ENCODE measurements at regions not wholly inside any gene's neighbourhood (a gene's known extent, or its start where the extent isn't known, plus 50 kb on each side); places are given as distances from the start of the nearest gene placed in this dataset.

- WGBS, 5 donors, result 38 to 67% (median 52%) methylated on average over 1 of the region's 1 CpG
- intact Hi-C loops (cut with DNase I; ENCODE audit: low total_unique reads), result no loop called here
- TF ChIP-seq POLR2A (IDR thresholded peaks at IDR 0.05) (no peak), POLR2AphosphoS5 (IDR thresholded peaks at IDR 0.05) (no peak), CTCF (IDR thresholded peaks at IDR 0.05 in 8 of 11, conservative IDR thresholded peaks at IDR 0.05 in 3 of 11) (no peak)
- no peak overlapping the region for H3K4me3 ChIP-seq
- H3K36me3 ChIP-seq, result no peaks in the 10 kb centered on the region
- H3K27me3 ChIP-seq (replicated peaks in 1 of 7), result no peaks in the 10 kb centered on the region
- H3K9me3 ChIP-seq, result peaks cover 0 to 48% (median 20%) of the 10 kb centered on the region in 8 donors
- H3K27ac ChIP-seq, result no peak overlapping the region
- DNase-seq, result no peak
- no peaks in the 10 kb centered on the region for H3K4me1 ChIP-seq
Measured at GRCh38 chr4:85257817-85258370, 217.1 kb upstream of the ARHGAP24 start.

GRCh38 chr4:85260064-85260463 is 214.9 kb upstream of the ARHGAP24 start:
- Histone ChIP-seq H3K27me3 (replicated peaks in 1 of 7) (no peaks in the 10 kb centered on the region), H3K4me1 (no peaks in the 10 kb centered on the region), H3K9me3 (peaks cover 0 to 27% (median 5%) of the 10 kb centered on the region in 8 donors), H3K4me3 (no peak overlapping the region), H3K27ac (no peak overlapping the region), H3K36me3 (no peaks in the 10 kb centered on the region)
- TF ChIP-seq CTCF (IDR thresholded peaks at IDR 0.05 in 8 of 11, conservative IDR thresholded peaks at IDR 0.05 in 3 of 11) (no peak), POLR2A (IDR thresholded peaks at IDR 0.05) (no peak), POLR2AphosphoS5 (IDR thresholded peaks at IDR 0.05) (no peak)
- intact Hi-C loops (cut with DNase I; ENCODE audit: low total_unique reads), result no loop called here
- DNase-seq, result no peak
- WGBS, 5 donors, result 33 to 94% (median 82%) methylated on average over 1 of the region's 1 CpG

GRCh38 chr4:85265234-85265633 is 209.7 kb upstream of the ARHGAP24 start:
- intact Hi-C loops (cut with DNase I; ENCODE audit: low total_unique reads), result no loop called here
- no peak overlapping the region for H3K27ac ChIP-seq

GRCh38 chr4:85268188-85268587 is 206.8 kb upstream of the ARHGAP24 start:
- DNase-seq, result no peak
- TF ChIP-seq POLR2AphosphoS5 (IDR thresholded peaks at IDR 0.05), result no peak
- TF ChIP-seq POLR2A (IDR thresholded peaks at IDR 0.05), result no peak
- TF ChIP-seq CTCF (IDR thresholded peaks at IDR 0.05 in 8 of 11, conservative IDR thresholded peaks at IDR 0.05 in 3 of 11), result no peak
- Histone ChIP-seq H3K9me3 (peaks cover 0 to 10% (median 4%) of the 10 kb centered on the region in 8 donors), H3K4me3 (no peak overlapping the region), H3K27me3 (replicated peaks in 1 of 7) (no peaks in the 10 kb centered on the region), H3K4me1 (no peaks in the 10 kb centered on the region), H3K36me3 (no peaks in the 10 kb centered on the region), H3K27ac (no peak overlapping the region)
- intact Hi-C loops (cut with DNase I; ENCODE audit: low total_unique reads), result no loop called here
- 91 to 95% (median 93%) methylated on average over 4 of the region's 4 CpGs for WGBS, 5 donors

More at GRCh38 chr4:85265234-85265633, 209.7 kb upstream of the ARHGAP24 start:
- no peaks in the 10 kb centered on the region for H3K27me3 ChIP-seq (replicated peaks in 1 of 7)
- no peaks in the 10 kb centered on the region for H3K36me3 ChIP-seq
- no peak overlapping the region for H3K4me3 ChIP-seq
- DNase-seq, result no peak
- no peaks in the 10 kb centered on the region for H3K4me1 ChIP-seq
- WGBS, 5 donors, result 81 to 92% (median 90%) methylated on average over 5 of the region's 5 CpGs
- H3K9me3 ChIP-seq, result peaks cover 0 to 14% (median 0%) of the 10 kb centered on the region in 8 donors
- no peak for TF ChIP-seq CTCF (IDR thresholded peaks at IDR 0.05 in 8 of 11, conservative IDR thresholded peaks at IDR 0.05 in 3 of 11)
- no peak for TF ChIP-seq POLR2A (IDR thresholded peaks at IDR 0.05)
- TF ChIP-seq POLR2AphosphoS5 (IDR thresholded peaks at IDR 0.05), result no peak
